Smooth muscle cell (in vitro differentiated cells): ENCODE measurements at regions not wholly inside any gene's neighbourhood (a gene's known extent, or its start where the extent isn't known, plus 50 kb on each side); places are given as distances from the start of the nearest gene placed in this dataset.
A peak's percentile ranks its signal among the peaks of the same experiment; 100 is the strongest.

Experiments
- DNase-seq: peaks from one replicate; lab custom pipeline; 2025; ENCODE audit not compliant: unreplicated experiment; lab: John Stamatoyannopoulos, UW
- H2AFZ ChIP-seq: fragments of 200-600 bp; sonication (generic); 2 replicates; pipeline ENCODE4 v1.6.0; 2016; ENCODE audit warnings: antibody characterized with exemption, low read depth, mild to moderate bottlenecking
- H3F3A ChIP-seq: fragments of 200-600 bp; sonication (generic); 2 replicates; pipeline ENCODE4 v1.6.0; 2017; ENCODE audit warnings: antibody characterized with exemption, low read depth
- H3K27ac ChIP-seq: fragments of 200-600 bp; sonication (generic); 2 replicates; pipeline ENCODE4 v1.5.1; 2016; ENCODE audit warnings: low read depth, mild to moderate bottlenecking
- H3K27me3 ChIP-seq: fragments of 200-600 bp; sonication (generic); 2 replicates; pipeline ENCODE4 v1.6.1; 2016; ENCODE audit warnings: low read depth, mild to moderate bottlenecking
- H3K36me3 ChIP-seq: fragments of 200-600 bp; sonication (generic); 2 replicates; pipeline ENCODE4 v1.5.1; 2016; ENCODE audit warnings: low read depth
- H3K4me1 ChIP-seq: fragments of 200-600 bp; sonication (generic); 2 replicates; pipeline ENCODE4 v1.5.1; 2016; ENCODE audit warnings: low read depth
- H3K4me2 ChIP-seq: fragments of 200-600 bp; sonication (generic); 2 replicates; pipeline ENCODE4 v1.6.0; 2016; ENCODE audit warnings: mild to moderate bottlenecking
- H3K4me3 ChIP-seq: fragments of 200-600 bp; sonication (generic); 2 replicates; pipeline ENCODE4 v1.5.1; 2016; ENCODE audit warnings: mild to moderate bottlenecking
- H3K79me2 ChIP-seq: fragments of 200-600 bp; sonication (generic); 2 replicates; pipeline ENCODE4 v1.6.0; 2016; ENCODE audit warnings: low read depth, mild to moderate bottlenecking
- H3K9ac ChIP-seq: fragments of 200-600 bp; sonication (generic); 2 replicates; pipeline ENCODE4 v1.6.0; 2016; ENCODE audit warnings: low read depth
- H3K9me3 ChIP-seq: fragments of 200-600 bp; sonication (generic); replicated peaks from 2 replicates; pipeline ENCODE4 v1.5.1; 2016; ENCODE audit warnings: low read depth
- H4K20me1 ChIP-seq: fragments of 200-600 bp; sonication (generic); 2 replicates; pipeline ENCODE4 v1.6.0; 2016; ENCODE audit warnings: low read depth
- CTCF ChIP-seq: fragments of 200-600 bp; sonication (generic); IDR thresholded peaks from 2 replicates; pipeline ENCODE4 v1.5.1; 2017; ENCODE audit warnings: borderline replicate concordance, mild to moderate bottlenecking, antibody characterized with exemption; ENCODE audit not compliant: insufficient read depth, poor library complexity, severe bottlenecking
- WGBS: methylation state at CpG from one replicate; pipeline ENCODE4 v1.1.7; 2016; ENCODE audit warnings: low lambda C conversion rate; 5-methylcytosine and 5-hydroxymethylcytosine counted together

- H3K27me3 ChIP-seq: no peaks in the 10 kb centered on the region
- WGBS: 97% methylated on average over 1 of the region's 1 CpG
Observed at GRCh38 chr17:63290351-63290750, 155.8 kb downstream of the CYB561 start.

GRCh38 chr17:63290784-63291183 lies 155.3 kb downstream of the CYB561 start:
- Histone ChIP-seq H3K79me2 (peaks cover 7% of the 10 kb centered on the region), H3K4me2 (no peak overlapping the region), H3K9me3 (peaks cover 6% of the 10 kb centered on the region), H3K36me3 (peaks cover 9% of the 10 kb centered on the region), H3K4me3 (no peak overlapping the region), H2AFZ (no peak overlapping the region), H3F3A (peaks cover 20% of the 10 kb centered on the region), H3K9ac (no peak overlapping the region), H3K27ac (peak overlapping the region; percentile 32), H3K27me3 (no peaks in the 10 kb centered on the region), H3K4me1 (peaks cover 3% of the 10 kb centered on the region), H4K20me1 (no peaks in the 10 kb centered on the region)
- 75% methylated on average over 2 of the region's 2 CpGs for WGBS
- no peak for DNase-seq
- no peak for TF ChIP-seq CTCF

More at GRCh38 chr17:63290351-63290750, 155.8 kb downstream of the CYB561 start:
- Histone ChIP-seq H3K79me2 (peaks cover 7% of the 10 kb centered on the region), H3F3A (peaks cover 16% of the 10 kb centered on the region), H3K36me3 (peaks cover 9% of the 10 kb centered on the region), H3K27ac (peak overlapping the region; percentile 32), H3K9ac (no peak overlapping the region), H4K20me1 (no peaks in the 10 kb centered on the region), H2AFZ (no peak overlapping the region), H3K4me2 (no peak overlapping the region), H3K9me3 (peaks cover 6% of the 10 kb centered on the region), H3K4me1 (peaks cover 3% of the 10 kb centered on the region), H3K4me3 (no peak overlapping the region)
- DNase-seq: no peak
- TF ChIP-seq CTCF: no peak

GRCh38 chr17:63291258-63291657 lies 154.8 kb downstream of the CYB561 start:
- peaks cover 7% of the 10 kb centered on the region for H3K79me2 ChIP-seq

More at GRCh38 chr17:63291258-63291657, 154.8 kb downstream of the CYB561 start:
- H3K4me2 ChIP-seq: no peak overlapping the region
- no peaks in the 10 kb centered on the region for H4K20me1 ChIP-seq
- peaks cover 8% of the 10 kb centered on the region for H3K36me3 ChIP-seq
- H3F3A ChIP-seq: peaks cover 21% of the 10 kb centered on the region
- H3K9ac ChIP-seq: no peak overlapping the region
- H3K9me3 ChIP-seq: peaks cover 2% of the 10 kb centered on the region
- H3K27ac ChIP-seq: peak overlapping the region; percentile 32
- H3K4me3 ChIP-seq: no peak overlapping the region
- H2AFZ ChIP-seq: no peak overlapping the region
- no peak for DNase-seq
- H3K4me1 ChIP-seq: peaks cover 3% of the 10 kb centered on the region
- WGBS: 76% methylated on average over 1 of the region's 1 CpG
- H3K27me3 ChIP-seq: no peaks in the 10 kb centered on the region
- TF ChIP-seq CTCF: no peak
